SK-N-SH (cell line): ENCODE measurements at regions not wholly inside any gene's neighbourhood (a gene's known extent, or its start where the extent isn't known, plus 50 kb on each side); places are given as distances from the start of the nearest gene placed in this dataset.

Experiments used
- CTCF ChIP-seq: fragments of 200-600 bp; sonication (generic); IDR thresholded peaks from 2 replicates; pipeline ENCODE4 v1.6.1; 2017; ENCODE audit warnings: antibody characterized with exemption, mild to moderate bottlenecking, moderate library complexity
- FOSL2 ChIP-seq: IDR thresholded peaks from 2 replicates; pipeline ENCODE4 v1.4.0; 2012; ENCODE audit warnings: low read depth, mild to moderate bottlenecking, moderate library complexity, borderline replicate concordance
- MEF2A ChIP-seq: IDR thresholded peaks from 2 replicates; pipeline ENCODE4 v1.4.0; 2012; ENCODE audit warnings: low read depth, borderline replicate concordance
- SMC3 ChIP-seq: IDR thresholded peaks from 2 replicates; pipeline ENCODE4 v1.6.1; 2012; ENCODE audit warnings: low read depth, low read length, improper control_type of control experiment
- TAF1 ChIP-seq: IDR thresholded peaks from 2 replicates; pipeline ENCODE4 v1.6.1; 2012; ENCODE audit warnings: low read depth, mild to moderate bottlenecking, low read length, moderate library complexity, borderline replicate concordance
- TF ChIP-seq, protein P1 (sequence below): IDR thresholded peaks from 2 replicates; pipeline ENCODE4 v1.4.0; 2012; ENCODE audit warnings: low read depth, borderline replicate concordance

- TF ChIP-seq SMC3: no peak
- TF ChIP-seq, protein P1, sequence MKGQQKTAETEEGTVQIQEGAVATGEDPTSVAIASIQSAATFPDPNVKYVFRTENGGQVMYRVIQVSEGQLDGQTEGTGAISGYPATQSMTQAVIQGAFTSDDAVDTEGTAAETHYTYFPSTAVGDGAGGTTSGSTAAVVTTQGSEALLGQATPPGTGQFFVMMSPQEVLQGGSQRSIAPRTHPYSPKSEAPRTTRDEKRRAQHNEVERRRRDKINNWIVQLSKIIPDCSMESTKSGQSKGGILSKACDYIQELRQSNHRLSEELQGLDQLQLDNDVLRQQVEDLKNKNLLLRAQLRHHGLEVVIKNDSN: no peak
- TF ChIP-seq CTCF: no peak
- no peak for TF ChIP-seq TAF1
- no peak for TF ChIP-seq MEF2A
- no peak for TF ChIP-seq FOSL2
These were observed 803.3 kb upstream of the CTNND2 start for GRCh38 chr5:12707560-12707959.
